Retinal pigment epithelial cell (primary cell): ENCODE measurements at regions not wholly inside any gene's neighbourhood (a gene's known extent, or its start where the extent isn't known, plus 50 kb on each side); places are given as distances from the start of the nearest gene placed in this dataset.
"Not testable (repeated sequence)": the region's sequence is repeated elsewhere in the genome, so short reads cannot be mapped to it uniquely, and the experiment has no call there.

Experiments used
- DNase-seq: peaks from one replicate; pipeline ENCODE4 v3.0.0-alpha.2; 2010; ENCODE audit warnings: low read depth
- H3K4me3 ChIP-seq: 2 replicates; pipeline ENCODE4 v1.5.1; 2011; ENCODE audit warnings: mild to moderate bottlenecking, low read length, control low read depth, moderate library complexity
- TF ChIP-seq, protein P1 (sequence below): conservative IDR thresholded peaks from 2 replicates; pipeline ENCODE4 v1.5.1; 2011; ENCODE audit warnings: low read depth, low read length, control low read depth, inconsistent platforms

GRCh38 chr1:66424530-66424929 lies 109.4 kb upstream of the SGIP1 start:
- DNase-seq, H3K4me3 ChIP-seq: not testable (repeated sequence)

GRCh38 chr1:66426239-66426853 lies 107.6 kb upstream of the SGIP1 start:
- no peak for DNase-seq
- H3K4me3 ChIP-seq, result no peak overlapping the region
- TF ChIP-seq, protein P1, sequence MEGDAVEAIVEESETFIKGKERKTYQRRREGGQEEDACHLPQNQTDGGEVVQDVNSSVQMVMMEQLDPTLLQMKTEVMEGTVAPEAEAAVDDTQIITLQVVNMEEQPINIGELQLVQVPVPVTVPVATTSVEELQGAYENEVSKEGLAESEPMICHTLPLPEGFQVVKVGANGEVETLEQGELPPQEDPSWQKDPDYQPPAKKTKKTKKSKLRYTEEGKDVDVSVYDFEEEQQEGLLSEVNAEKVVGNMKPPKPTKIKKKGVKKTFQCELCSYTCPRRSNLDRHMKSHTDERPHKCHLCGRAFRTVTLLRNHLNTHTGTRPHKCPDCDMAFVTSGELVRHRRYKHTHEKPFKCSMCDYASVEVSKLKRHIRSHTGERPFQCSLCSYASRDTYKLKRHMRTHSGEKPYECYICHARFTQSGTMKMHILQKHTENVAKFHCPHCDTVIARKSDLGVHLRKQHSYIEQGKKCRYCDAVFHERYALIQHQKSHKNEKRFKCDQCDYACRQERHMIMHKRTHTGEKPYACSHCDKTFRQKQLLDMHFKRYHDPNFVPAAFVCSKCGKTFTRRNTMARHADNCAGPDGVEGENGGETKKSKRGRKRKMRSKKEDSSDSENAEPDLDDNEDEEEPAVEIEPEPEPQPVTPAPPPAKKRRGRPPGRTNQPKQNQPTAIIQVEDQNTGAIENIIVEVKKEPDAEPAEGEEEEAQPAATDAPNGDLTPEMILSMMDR, result no peak

DNA sequence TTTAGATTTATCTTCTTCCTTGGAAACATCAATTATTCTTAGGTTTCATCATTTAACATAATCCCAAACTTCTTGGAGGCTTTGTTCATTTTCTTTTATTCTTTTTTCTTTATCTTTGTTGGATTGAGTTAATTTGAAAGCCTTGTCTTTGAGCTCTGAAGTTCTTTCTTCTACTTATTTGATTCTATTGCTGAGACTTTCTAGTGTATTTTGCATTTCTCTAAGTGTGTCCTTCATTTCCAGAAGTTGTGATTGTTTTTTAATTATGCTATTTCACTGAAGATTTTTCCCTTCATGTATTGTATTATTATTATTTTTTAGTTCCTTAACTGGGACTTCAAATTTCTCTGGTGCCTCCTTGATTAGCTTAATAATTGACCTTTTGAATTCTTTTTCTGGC lies 103.1 kb upstream of the SGIP1 start:
- H3K4me3 ChIP-seq, DNase-seq: not testable (repeated sequence)

DNA sequence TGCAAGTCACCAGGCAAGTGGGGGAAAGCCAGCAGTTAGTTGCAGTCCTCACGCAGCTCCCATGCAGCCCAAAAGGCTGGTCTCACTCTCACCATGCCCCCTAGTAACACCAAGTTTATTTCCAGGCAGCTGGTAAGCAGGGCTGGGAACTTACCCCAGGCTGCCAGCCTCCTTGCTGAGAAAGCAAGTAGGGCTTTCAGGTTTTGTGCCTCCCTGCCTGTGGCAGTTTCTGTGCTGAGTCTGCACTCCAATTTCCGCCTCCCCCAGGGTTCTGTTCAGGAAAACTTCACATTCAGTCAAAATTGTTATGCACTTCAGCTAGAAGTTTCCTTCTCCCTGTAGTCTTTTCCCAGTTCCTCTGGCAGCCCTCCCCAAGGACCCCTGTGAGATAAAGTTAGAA lies 102.0 kb upstream of the SGIP1 start:
- TF ChIP-seq, protein P1, result no peak
- H3K4me3 ChIP-seq, result no peak overlapping the region
- DNase-seq, result no peak

DNA sequence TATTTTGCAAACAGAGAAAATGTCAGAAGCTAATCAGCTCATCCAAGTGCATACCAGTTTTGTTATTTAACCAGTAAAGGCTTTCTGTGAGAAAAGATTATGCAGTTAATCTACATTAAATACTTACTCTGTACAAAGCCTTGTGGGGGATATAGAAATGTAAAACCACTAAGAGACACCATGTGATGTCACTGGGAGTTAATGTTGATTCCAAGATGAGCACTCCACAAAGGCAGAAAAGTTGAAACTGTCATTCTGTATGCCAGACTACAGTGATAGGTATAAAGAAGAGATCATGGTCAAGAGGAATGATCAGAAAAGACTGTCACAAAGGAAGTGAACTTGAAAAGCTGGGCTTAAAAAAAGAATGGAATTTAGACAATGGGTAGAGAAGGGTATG lies 100.3 kb upstream of the SGIP1 start:
- DNase-seq, result no peak
- TF ChIP-seq, protein P1, result no peak
- no peak overlapping the region for H3K4me3 ChIP-seq

- no peak overlapping the region for H3K4me3 ChIP-seq
- DNase-seq, result no peak
- TF ChIP-seq, protein P1, result no peak
Measured at GRCh38 chr1:66434096-66434495, 99.9 kb upstream of the SGIP1 start.

DNA sequence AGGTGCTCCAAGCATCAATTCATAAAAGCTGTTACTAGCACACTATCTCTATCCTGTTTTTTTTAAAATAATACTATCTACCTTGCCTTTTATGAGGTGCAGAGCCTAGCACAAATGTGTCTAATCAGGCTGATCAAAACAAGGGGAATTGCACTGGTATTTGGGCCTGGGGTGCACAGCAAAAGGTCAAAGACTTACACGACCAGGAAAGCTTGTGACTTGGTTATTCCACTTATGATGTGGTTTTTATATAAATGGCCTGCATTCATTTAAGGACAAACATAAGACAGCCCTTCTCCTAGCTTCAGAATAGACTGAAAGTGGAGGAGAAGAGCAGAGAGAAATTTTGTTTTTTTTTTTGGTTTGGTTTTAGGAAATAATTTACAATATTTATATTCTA lies 98.4 kb upstream of the SGIP1 start:
- TF ChIP-seq, protein P1, result no peak
- DNase-seq, result no peak
- H3K4me3 ChIP-seq, result no peak overlapping the region

DNA sequence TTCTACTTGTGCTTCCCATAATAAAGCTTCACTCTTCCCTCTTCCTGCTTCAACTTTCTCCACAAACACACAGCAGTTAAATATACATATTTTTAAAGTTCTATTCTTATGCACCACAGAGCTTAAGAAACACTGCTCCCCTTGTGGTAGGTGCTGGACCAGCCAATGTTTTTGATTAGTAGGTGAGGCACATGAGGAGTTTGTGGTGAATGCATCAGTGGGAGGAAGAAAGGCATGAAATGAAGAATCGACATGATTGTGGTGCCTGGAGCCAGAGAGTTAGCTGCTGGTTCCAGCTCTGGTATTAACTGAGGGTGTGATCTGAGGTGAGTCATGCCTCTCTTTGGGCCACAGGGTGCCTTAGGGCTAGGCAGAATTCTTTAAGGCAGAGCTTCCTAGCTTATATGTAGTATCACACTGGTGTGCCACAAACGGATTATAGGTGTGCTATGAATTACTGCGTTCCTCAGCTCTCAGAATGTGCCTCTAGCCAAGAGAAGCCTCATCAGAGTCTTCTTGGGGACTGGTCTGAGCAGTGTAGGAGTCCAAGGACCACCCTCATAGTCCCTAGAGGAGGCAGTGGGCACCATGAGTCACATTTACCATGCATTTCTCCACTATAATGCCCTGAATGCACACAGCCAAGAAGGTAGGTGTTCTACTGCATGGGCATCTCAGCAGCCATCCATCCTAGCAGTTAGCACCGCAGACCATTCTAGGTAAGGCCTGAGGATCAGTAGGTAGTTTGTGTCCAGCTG lies 97.4 kb upstream of the SGIP1 start:
- H3K4me3 ChIP-seq, result no peak overlapping the region
- TF ChIP-seq, protein P1, result peak; percentile 63
- peak; percentile 65 for DNase-seq
